ENCODE measurements at regions not wholly inside any gene's neighbourhood (a gene's known extent, or its start where the extent isn't known, plus 50 kb on each side); places are given as distances from the start of the nearest gene placed in this dataset.
A peak's percentile ranks its signal among the peaks of the same experiment; 100 is the strongest.

GRCh38 chrX:20372533-20372932 lies 105.8 kb upstream of the RPS6KA3 start:
- H3K36me3 Mint-ChIP-seq (ENCODE audit: insufficient read depth, unreplicated experiment) = no peaks in the 10 kb centered on the region
- peaks cover 30% of the 10 kb centered on the region for H3K4me1 Mint-ChIP-seq (ENCODE audit: low read depth, unreplicated experiment)
- DNase-seq = peak; percentile 8
- intact Hi-C loops (cut with micrococcal nuclease; ENCODE audit: unreplicated experiment) = no loop called here
- TF ChIP-seq CTCF (IDR thresholded peaks at IDR 0.05; ENCODE audit: unreplicated experiment) = no peak
- no peaks in the 10 kb centered on the region for H3K9me3 Mint-ChIP-seq (ENCODE audit: low read depth, unreplicated experiment)
- H3K27me3 Mint-ChIP-seq (ENCODE audit: unreplicated experiment) = no peaks in the 10 kb centered on the region
- CTCF ChIA-PET = no interaction called here
- H3K27ac Mint-ChIP-seq (ENCODE audit: unreplicated experiment) = no peak overlapping the region
- H3K4me3 Mint-ChIP-seq (ENCODE audit: low read depth, unreplicated experiment) = no peak overlapping the region
- BruUV-seq (replicated peaks) = no TSS peak

GRCh38 chrX:20369468-20369867 lies 102.8 kb upstream of the RPS6KA3 start:
- intact Hi-C loops (cut with micrococcal nuclease; ENCODE audit: unreplicated experiment) = no loop called here
- no peak overlapping the region for H3K27ac Mint-ChIP-seq (ENCODE audit: unreplicated experiment)
- no peak for TF ChIP-seq CTCF (IDR thresholded peaks at IDR 0.05; ENCODE audit: unreplicated experiment)
- no peaks in the 10 kb centered on the region for H3K27me3 Mint-ChIP-seq (ENCODE audit: unreplicated experiment)
- CTCF ChIA-PET = no interaction called here
- DNase-seq = no peak
- H3K9me3 Mint-ChIP-seq (ENCODE audit: low read depth, unreplicated experiment) = no peaks in the 10 kb centered on the region
- H3K4me3 Mint-ChIP-seq (ENCODE audit: low read depth, unreplicated experiment) = no peak overlapping the region
- peaks cover 14% of the 10 kb centered on the region for H3K4me1 Mint-ChIP-seq (ENCODE audit: low read depth, unreplicated experiment)
- H3K36me3 Mint-ChIP-seq (ENCODE audit: insufficient read depth, unreplicated experiment) = no peaks in the 10 kb centered on the region
- no TSS peak for BruUV-seq (replicated peaks)

GRCh38 chrX:20364238-20364637 lies 97.5 kb upstream of the RPS6KA3 start:
- BruUV-seq (replicated peaks) = no TSS peak
- intact Hi-C loops (cut with micrococcal nuclease; ENCODE audit: unreplicated experiment) = loop anchor here (5.0 kb wide), 1 partner anchor 153 kb away; no protein-coding TSS in a partner anchor
- H3K27me3 Mint-ChIP-seq (ENCODE audit: unreplicated experiment) = no peaks in the 10 kb centered on the region
- DNase-seq = no peak
- H3K27ac Mint-ChIP-seq (ENCODE audit: unreplicated experiment) = no peak overlapping the region
- no peak for TF ChIP-seq CTCF (IDR thresholded peaks at IDR 0.05; ENCODE audit: unreplicated experiment)
- peaks cover 32% of the 10 kb centered on the region for H3K4me1 Mint-ChIP-seq (ENCODE audit: low read depth, unreplicated experiment)
- H3K9me3 Mint-ChIP-seq (ENCODE audit: low read depth, unreplicated experiment) = no peaks in the 10 kb centered on the region
- peaks cover 14% of the 10 kb centered on the region for H3K36me3 Mint-ChIP-seq (ENCODE audit: insufficient read depth, unreplicated experiment)
- CTCF ChIA-PET = no interaction called here
- H3K4me3 Mint-ChIP-seq (ENCODE audit: low read depth, unreplicated experiment) = no peak overlapping the region

GRCh38 chrX:20363275-20363674 lies 96.6 kb upstream of the RPS6KA3 start:
- intact Hi-C loops (cut with micrococcal nuclease; ENCODE audit: unreplicated experiment) = loop anchor here (2.0 to 5.0 kb wide), 2 partner anchors 98 to 154 kb away; no protein-coding TSS in a partner anchor
- Mint-ChIP-seq H3K36me3 (ENCODE audit: insufficient read depth, unreplicated experiment) (peaks cover 14% of the 10 kb centered on the region), H3K27ac (ENCODE audit: unreplicated experiment) (peak overlapping the region; percentile 91), H3K27me3 (ENCODE audit: unreplicated experiment) (no peaks in the 10 kb centered on the region), H3K9me3 (ENCODE audit: low read depth, unreplicated experiment) (no peaks in the 10 kb centered on the region), H3K4me3 (ENCODE audit: low read depth, unreplicated experiment) (peak overlapping the region; percentile 60), H3K4me1 (ENCODE audit: low read depth, unreplicated experiment) (peaks cover 32% of the 10 kb centered on the region)
- TF ChIP-seq CTCF (IDR thresholded peaks at IDR 0.05; ENCODE audit: unreplicated experiment) = no peak
- DNase-seq = no peak
- CTCF ChIA-PET = interaction anchor here (0.8 to 1.9 kb wide), 3 partner anchors 15 to 153 kb away, joined by 3 to 7 read pairs (median 3); no protein-coding TSS in a partner anchor
- TSS peak; percentile 93 for BruUV-seq (replicated peaks)
